Progenitor cell of endocrine pancreas (in vitro differentiated cells): ENCODE measurements at regions not wholly inside any gene's neighbourhood (a gene's known extent, or its start where the extent isn't known, plus 50 kb on each side); places are given as distances from the start of the nearest gene placed in this dataset.

ENCODE experiments used
- DNase-seq: peaks from one replicate; pipeline ENCODE4 v3.0.0; 2021; ENCODE audit warnings: low spot score; ENCODE audit not compliant: unreplicated experiment
- H3K27ac Mint-ChIP-seq: 2 replicates; pipeline ENCODE4 v1.8.0; 2021; ENCODE audit warnings: mild to moderate bottlenecking, moderate library complexity, mixed read lengths
- H3K27me3 Mint-ChIP-seq: 2 replicates; pipeline ENCODE4 v1.8.0; 2021; ENCODE audit warnings: mixed read lengths
- H3K36me3 Mint-ChIP-seq: 2 replicates; pipeline ENCODE4 v1.8.0; 2022; ENCODE audit warnings: mixed read lengths; ENCODE audit not compliant: insufficient read depth
- H3K4me1 Mint-ChIP-seq: 2 replicates; pipeline ENCODE4 v1.8.0; 2021; ENCODE audit warnings: low read depth, mixed read lengths
- H3K4me3 Mint-ChIP-seq: 2 replicates; pipeline ENCODE4 v1.8.0; 2021; ENCODE audit warnings: low read depth, mild to moderate bottlenecking, moderate library complexity, mixed read lengths
- H3K9me3 Mint-ChIP-seq: 2 replicates; pipeline ENCODE4 v1.8.0; 2021; ENCODE audit warnings: low read depth, mixed read lengths
- TF ChIP-seq, protein P1 (sequence below): fragments of 200-600 bp; sonication (generic); IDR thresholded peaks from one replicate; pipeline ENCODE4 v1.5.0; 2021; ENCODE audit warnings: antibody characterized with exemption, mild to moderate bottlenecking; ENCODE audit not compliant: unreplicated experiment

DNA sequence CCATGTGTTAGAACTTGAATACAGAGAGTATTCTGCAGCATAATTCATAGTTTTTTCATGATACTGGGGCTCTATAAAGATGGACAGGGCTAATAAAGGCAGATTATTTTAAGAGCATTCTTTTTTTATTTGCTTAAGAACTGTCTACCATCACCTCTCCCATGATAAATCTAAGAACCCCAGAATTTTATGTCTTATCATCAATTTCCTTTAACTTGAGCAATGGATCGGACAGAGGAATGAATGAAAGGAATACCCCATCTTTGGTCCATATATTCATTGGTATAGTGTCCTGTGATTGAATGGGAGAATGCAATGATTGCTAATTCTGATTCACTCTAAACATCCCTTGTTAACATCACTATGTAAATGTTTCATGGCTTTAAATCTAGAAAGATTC lies 946.3 kb upstream of the LRRN3 start:
- no peaks in the 10 kb centered on the region for H3K36me3 Mint-ChIP-seq
- H3K4me3 Mint-ChIP-seq, result no peak overlapping the region
- H3K4me1 Mint-ChIP-seq, result no peaks in the 10 kb centered on the region
- peaks cover 10% of the 10 kb centered on the region for H3K9me3 Mint-ChIP-seq
- no peaks in the 10 kb centered on the region for H3K27me3 Mint-ChIP-seq
- no peak for DNase-seq
- TF ChIP-seq, protein P1, sequence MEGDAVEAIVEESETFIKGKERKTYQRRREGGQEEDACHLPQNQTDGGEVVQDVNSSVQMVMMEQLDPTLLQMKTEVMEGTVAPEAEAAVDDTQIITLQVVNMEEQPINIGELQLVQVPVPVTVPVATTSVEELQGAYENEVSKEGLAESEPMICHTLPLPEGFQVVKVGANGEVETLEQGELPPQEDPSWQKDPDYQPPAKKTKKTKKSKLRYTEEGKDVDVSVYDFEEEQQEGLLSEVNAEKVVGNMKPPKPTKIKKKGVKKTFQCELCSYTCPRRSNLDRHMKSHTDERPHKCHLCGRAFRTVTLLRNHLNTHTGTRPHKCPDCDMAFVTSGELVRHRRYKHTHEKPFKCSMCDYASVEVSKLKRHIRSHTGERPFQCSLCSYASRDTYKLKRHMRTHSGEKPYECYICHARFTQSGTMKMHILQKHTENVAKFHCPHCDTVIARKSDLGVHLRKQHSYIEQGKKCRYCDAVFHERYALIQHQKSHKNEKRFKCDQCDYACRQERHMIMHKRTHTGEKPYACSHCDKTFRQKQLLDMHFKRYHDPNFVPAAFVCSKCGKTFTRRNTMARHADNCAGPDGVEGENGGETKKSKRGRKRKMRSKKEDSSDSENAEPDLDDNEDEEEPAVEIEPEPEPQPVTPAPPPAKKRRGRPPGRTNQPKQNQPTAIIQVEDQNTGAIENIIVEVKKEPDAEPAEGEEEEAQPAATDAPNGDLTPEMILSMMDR, result no peak
- H3K27ac Mint-ChIP-seq, result no peak overlapping the region

DNA sequence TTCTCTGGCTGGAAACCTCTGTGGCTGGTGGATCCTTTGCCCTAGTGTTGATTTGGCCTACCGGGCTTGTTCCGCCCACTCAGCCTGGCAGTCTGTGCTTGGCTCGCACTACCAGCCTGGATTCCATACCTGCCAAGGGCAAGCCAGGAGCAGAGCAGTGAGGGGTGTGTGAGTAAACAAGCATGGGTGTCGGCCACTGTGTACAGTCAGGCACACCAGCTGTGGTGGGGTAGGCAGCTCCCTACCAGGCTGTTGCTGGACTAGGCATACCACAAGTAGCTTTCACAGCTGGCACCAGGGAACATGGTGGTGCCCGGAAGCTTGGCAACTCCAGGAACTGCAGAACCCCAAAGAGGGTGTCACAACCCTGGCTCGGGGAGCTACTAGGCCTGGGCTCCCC lies 942.9 kb upstream of the LRRN3 start:
- no peaks in the 10 kb centered on the region for H3K4me1 Mint-ChIP-seq
- peaks cover 7% of the 10 kb centered on the region for H3K9me3 Mint-ChIP-seq
- TF ChIP-seq, protein P1, result no peak
- H3K27me3 Mint-ChIP-seq, result no peaks in the 10 kb centered on the region
- H3K36me3 Mint-ChIP-seq, result no peaks in the 10 kb centered on the region
- no peak overlapping the region for H3K4me3 Mint-ChIP-seq
- DNase-seq, result no peak
- no peak overlapping the region for H3K27ac Mint-ChIP-seq

DNA sequence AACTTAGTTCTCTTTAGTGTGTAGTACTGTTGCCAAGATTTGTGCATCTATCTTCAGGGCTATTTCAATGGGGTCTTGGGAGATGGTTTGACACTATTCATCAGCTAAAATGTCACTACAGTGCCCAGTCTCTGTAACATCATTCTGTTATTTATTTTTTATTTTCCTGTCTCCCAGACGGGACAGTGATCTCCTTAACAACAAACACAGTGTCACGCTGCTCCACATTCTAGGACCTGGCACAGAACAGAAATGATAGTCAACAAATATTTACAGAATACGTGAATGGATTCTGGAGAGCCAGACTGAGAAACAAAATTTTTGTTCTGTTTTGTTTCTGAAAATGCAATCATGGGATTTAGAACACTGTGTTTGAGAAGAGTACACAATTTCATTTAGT lies 937.7 kb upstream of the LRRN3 start:
- no peaks in the 10 kb centered on the region for H3K36me3 Mint-ChIP-seq
- no peaks in the 10 kb centered on the region for H3K27me3 Mint-ChIP-seq
- H3K27ac Mint-ChIP-seq, result no peak overlapping the region
- peaks cover 3% of the 10 kb centered on the region for H3K9me3 Mint-ChIP-seq
- no peak overlapping the region for H3K4me3 Mint-ChIP-seq
- DNase-seq, result no peak
- H3K4me1 Mint-ChIP-seq, result no peaks in the 10 kb centered on the region
- TF ChIP-seq, protein P1, result no peak

DNA sequence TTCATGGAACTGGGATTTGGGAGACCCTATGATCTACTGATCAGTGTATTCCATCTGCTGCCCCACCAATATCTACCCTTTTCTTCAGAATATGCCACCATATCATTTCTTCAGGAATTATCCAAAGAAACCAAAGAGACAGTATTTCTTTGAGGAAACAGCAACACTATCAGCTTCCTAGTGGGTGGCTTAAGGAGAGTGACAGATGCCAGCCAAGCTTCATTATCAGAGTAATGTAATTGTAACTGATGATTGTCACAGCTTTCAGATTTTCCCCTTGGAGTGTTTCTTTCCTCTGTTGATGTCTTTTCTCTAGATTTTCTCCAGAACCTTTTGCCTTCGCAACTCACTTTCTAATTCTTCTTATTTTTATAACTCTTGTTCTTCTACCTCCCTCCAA lies 934.4 kb upstream of the LRRN3 start:
- H3K27ac Mint-ChIP-seq, result no peak overlapping the region
- no peaks in the 10 kb centered on the region for H3K4me1 Mint-ChIP-seq
- H3K36me3 Mint-ChIP-seq, result no peaks in the 10 kb centered on the region
- no peak for DNase-seq
- H3K9me3 Mint-ChIP-seq, result peaks cover 3% of the 10 kb centered on the region
- H3K4me3 Mint-ChIP-seq, result no peak overlapping the region
- TF ChIP-seq, protein P1, result no peak
- H3K27me3 Mint-ChIP-seq, result no peaks in the 10 kb centered on the region

DNA sequence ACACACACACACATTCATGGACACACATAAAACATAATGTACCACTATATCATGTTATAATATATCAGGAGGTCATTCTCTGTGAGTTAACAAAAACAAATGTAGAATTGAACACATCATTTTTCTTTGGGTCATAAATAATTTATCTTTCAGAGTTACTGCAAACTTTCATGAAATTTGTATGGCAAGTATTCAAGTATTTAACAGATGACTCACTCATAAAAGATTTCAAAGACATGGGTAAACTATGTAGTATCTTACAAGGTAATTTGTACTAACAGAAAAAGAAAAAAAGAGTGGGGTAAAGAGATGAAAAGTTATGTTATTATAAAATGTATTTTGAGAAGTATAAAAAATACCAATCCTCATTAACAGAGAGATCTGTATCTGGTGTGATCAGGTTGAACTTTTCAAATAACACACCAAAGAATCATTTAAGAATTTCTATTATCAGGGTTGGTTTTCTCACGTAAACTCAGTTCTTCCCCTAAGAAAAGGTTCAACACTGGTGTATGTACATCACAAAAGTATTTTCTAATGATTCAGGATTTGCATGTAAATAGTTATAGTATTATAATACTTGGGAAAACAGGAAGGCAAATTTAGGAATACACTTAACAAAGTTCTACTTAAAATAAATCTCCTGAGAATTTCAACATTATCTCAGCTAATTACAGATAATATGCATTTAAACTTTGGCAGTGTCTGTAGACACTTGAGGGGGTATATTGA lies 933.1 kb upstream of the LRRN3 start:
- no peak overlapping the region for H3K4me3 Mint-ChIP-seq
- TF ChIP-seq, protein P1, result no peak
- H3K4me1 Mint-ChIP-seq, result no peaks in the 10 kb centered on the region
- DNase-seq, result no peak
- no peaks in the 10 kb centered on the region for H3K36me3 Mint-ChIP-seq
- peaks cover 3% of the 10 kb centered on the region for H3K9me3 Mint-ChIP-seq
- H3K27me3 Mint-ChIP-seq, result no peaks in the 10 kb centered on the region
- H3K27ac Mint-ChIP-seq, result no peak overlapping the region
